Erythroblast (primary cell): ENCODE measurements at regions not wholly inside any gene's neighbourhood (a gene's known extent, or its start where the extent isn't known, plus 50 kb on each side); places are given as distances from the start of the nearest gene placed in this dataset.

ENCODE experiments used
- DNase-seq, 2 experiments: peaks; one replicate each; lab custom pipeline; 2025; lab: John Stamatoyannopoulos, UW
- GATA1 ChIP-seq: IDR thresholded peaks from 2 replicates; pipeline ENCODE4 v1.6.1; 2011; ENCODE audit warnings: low read depth, mild to moderate bottlenecking, control low read depth, low read length, moderate library complexity
- POLR2A ChIP-seq: IDR thresholded peaks from 2 replicates; pipeline ENCODE4 v1.6.1; 2011; ENCODE audit warnings: mild to moderate bottlenecking, low read length

- TF ChIP-seq POLR2A: no peak
- no peak for TF ChIP-seq GATA1
These were observed 80.9 kb downstream of the KIF4B start for GRCh38 chr5:155094455-155094854.

DNA sequence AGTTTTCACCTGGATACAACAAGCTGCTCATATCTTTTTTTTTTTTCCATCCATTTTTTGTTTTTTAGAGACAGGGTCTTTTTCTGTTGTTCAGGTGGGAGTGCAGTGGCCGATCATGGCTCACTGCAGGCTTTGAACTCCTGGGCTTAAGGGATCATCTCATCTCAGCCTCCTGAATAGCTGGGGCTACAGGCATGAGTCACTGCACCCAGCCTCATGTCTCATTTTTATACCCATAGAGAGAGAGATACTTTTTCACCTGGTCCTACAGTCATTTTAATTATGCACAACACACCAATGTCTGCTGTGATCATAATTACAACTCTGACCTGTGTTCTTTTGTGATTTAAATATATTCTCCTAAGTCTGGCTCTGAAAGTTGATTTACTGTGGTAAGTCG, 84.4 kb downstream of the KIF4B start:
- TF ChIP-seq POLR2A: no peak
- TF ChIP-seq GATA1: no peak
- no peak for DNase-seq

More at GRCh38 chr5:155094455-155094854, 80.9 kb downstream of the KIF4B start:
- DNase-seq: no peak

- TF ChIP-seq GATA1 (no peak), POLR2A (no peak)
- DNase-seq: no peak
These were observed 84.9 kb downstream of the KIF4B start for GRCh38 chr5:155098433-155098832.

DNA sequence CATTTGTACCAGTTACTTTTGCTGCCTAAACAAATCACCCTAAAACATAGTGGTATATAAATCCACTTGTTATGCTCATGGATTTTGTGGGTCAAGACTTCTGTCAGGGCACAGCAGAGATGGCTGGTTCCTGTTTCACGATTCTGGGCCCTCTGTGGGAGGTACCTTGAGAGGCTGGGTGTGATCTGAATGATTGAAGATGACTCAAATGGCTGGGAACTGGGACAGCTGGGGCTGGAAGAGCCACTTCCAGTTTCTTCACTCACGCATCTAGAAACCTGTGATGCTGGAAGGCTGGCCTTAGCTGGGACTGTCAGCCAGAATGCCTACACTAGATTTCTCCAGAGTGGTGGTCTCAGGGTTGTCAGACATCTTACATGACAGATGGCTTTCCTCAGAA, 88.1 kb downstream of the KIF4B start:
- TF ChIP-seq GATA1: no peak
- no peak for DNase-seq

- no peak for DNase-seq
- TF ChIP-seq GATA1 (no peak), POLR2A (no peak)
These were observed 89.6 kb downstream of the KIF4B start for GRCh38 chr5:155103146-155103545.

GRCh38 chr5:155104441-155104840, 90.9 kb downstream of the KIF4B start:
- TF ChIP-seq GATA1 (no peak), POLR2A (no peak)
- no peak for DNase-seq

DNA sequence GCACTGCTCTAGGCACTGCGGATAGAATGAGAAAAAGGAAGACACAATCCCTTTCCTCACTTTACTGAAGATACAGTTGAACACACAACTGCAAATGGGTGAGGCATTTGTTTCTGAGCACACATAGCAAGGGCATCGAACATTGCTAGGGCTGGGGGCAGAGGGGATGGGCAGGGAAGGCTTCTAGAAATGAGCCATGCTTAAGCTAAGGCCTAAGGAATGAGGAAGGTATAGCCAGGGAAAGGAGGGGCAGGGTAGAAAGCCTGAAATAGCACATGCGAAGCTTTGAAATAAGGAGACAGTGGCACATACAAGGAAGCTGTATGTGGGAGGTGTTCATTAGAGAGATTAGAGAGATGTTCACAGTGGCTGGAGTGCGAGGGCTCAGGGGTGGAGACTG, 92.7 kb downstream of the KIF4B start:
- TF ChIP-seq GATA1: no peak
- TF ChIP-seq POLR2A: no peak
- DNase-seq: no peak

- DNase-seq: no peak
- TF ChIP-seq POLR2A (no peak), GATA1 (no peak)
These were observed 100.3 kb downstream of the KIF4B start for GRCh38 chr5:155113888-155114287.

- TF ChIP-seq POLR2A (no peak), GATA1 (no peak)
- no peak for DNase-seq
These were observed 101.1 kb downstream of the KIF4B start for GRCh38 chr5:155114655-155115054.

GRCh38 chr5:155116456-155117251, 103.1 kb downstream of the KIF4B start:
- no peak for TF ChIP-seq POLR2A
- TF ChIP-seq GATA1: no peak
- DNase-seq: no peak

GRCh38 chr5:155125551-155126095, 112.1 kb downstream of the KIF4B start:
- DNase-seq: no peak

GRCh38 chr5:155126573-155126972, 113.0 kb downstream of the KIF4B start:
- TF ChIP-seq GATA1 (no peak), POLR2A (no peak)

More at GRCh38 chr5:155125551-155126095, 112.1 kb downstream of the KIF4B start:
- TF ChIP-seq GATA1: no peak
- TF ChIP-seq POLR2A: no peak

DNA sequence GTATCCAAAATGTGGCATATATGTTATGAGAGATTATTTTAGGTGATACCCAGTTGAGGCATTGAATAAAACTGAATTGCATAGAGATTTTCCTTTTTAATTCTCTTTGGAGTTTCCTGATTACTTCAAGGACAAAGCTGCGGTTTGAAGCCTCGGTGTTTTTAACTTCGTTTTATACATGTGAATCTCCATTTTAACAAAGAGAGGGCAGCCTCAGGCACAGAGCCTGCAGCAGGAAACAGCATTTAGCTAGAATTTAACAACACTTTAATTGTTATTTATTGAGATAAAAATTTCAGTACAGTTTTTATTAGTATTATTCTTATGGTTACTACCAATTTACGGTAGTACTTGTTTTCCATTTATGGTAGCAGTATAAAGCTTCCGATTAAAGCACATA, 114.0 kb downstream of the KIF4B start:
- no peak for TF ChIP-seq GATA1
- DNase-seq: no peak

More at GRCh38 chr5:155126573-155126972, 113.0 kb downstream of the KIF4B start:
- no peak for DNase-seq

GRCh38 chr5:155128786-155129512, 115.4 kb downstream of the KIF4B start:
- no peak for TF ChIP-seq POLR2A
- TF ChIP-seq GATA1: no peak
- no peak for DNase-seq
